ENCODE measurements at regions not wholly inside any gene's neighbourhood (a gene's known extent, or its start where the extent isn't known, plus 50 kb on each side); places are given as distances from the start of the nearest gene placed in this dataset.

DNA sequence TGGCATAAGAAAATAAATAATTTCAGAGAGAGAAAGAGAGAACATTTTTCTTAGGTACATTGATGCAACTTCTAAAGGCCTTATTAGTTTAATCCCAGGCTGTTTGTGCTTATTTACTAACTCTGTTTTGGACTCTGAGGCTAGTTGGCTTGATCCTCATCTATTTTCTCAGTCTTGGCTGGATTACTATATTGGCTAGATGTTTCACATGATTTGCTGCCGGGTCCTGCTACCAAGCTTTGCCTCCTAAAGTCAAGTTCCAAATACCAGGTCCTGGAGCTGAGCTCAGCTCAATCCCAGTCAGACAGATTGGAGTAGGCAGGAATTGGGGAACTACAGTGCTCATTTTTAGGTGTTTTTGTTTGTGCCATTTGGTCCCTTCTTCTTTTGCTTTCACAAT lies 340.8 kb downstream of the BCAT1 start:
- intact Hi-C loops (cut with micrococcal nuclease) = no loop called here
- no peak for DNase-seq
- Histone ChIP-seq H3K4me2 (ENCODE audit: low read length) (no peak overlapping the region), H3K9ac (ENCODE audit: low read length) (no peak overlapping the region), H3F3A (ENCODE audit: low read length, unreplicated experiment) (no peaks in the 10 kb centered on the region), H2AFZ (ENCODE audit: low read length) (no peak overlapping the region), H3K4me3 (ENCODE audit: low read length) (no peak overlapping the region), H3K9me2 (replicated peaks; ENCODE audit: low read length) (no peaks in the 10 kb centered on the region), H3K79me2 (ENCODE audit: low read length) (no peaks in the 10 kb centered on the region), H3K36me3 (ENCODE audit: low read depth, low read length) (no peaks in the 10 kb centered on the region), H3K9me3 (ENCODE audit: low read length) (no peaks in the 10 kb centered on the region), H3K4me1 (ENCODE audit: insufficient read depth, low read length) (no peaks in the 10 kb centered on the region), H4K20me1 (ENCODE audit: low read length) (no peaks in the 10 kb centered on the region), H3K27ac (ENCODE audit: low read length) (no peak overlapping the region), H3K27me3 (ENCODE audit: low read length) (no peaks in the 10 kb centered on the region)
- TF ChIP-seq CTCF (conservative IDR thresholded peaks at IDR 0.05; ENCODE audit: low read depth, low read length) = no peak
- TF ChIP-seq EZH2phosphoT487 (IDR thresholded peaks at IDR 0.05; ENCODE audit: borderline replicate concordance, low read length) = no peak
- no peak for TF ChIP-seq EZH2 (IDR thresholded peaks at IDR 0.05; ENCODE audit: low read length, unreplicated experiment)
- BruUV-seq (replicated peaks) = no TSS peak
- POLR2A ChIA-PET (ENCODE audit: unreplicated experiment) = no interaction called here
- ATAC-seq = no peak
- CTCF ChIA-PET = no interaction called here

- Histone ChIP-seq H3K4me1 (ENCODE audit: insufficient read depth, low read length) (no peaks in the 10 kb centered on the region), H3K27ac (ENCODE audit: low read length) (no peak overlapping the region), H4K20me1 (ENCODE audit: low read length) (no peaks in the 10 kb centered on the region), H3K9ac (ENCODE audit: low read length) (no peak overlapping the region), H3K9me2 (replicated peaks; ENCODE audit: low read length) (no peaks in the 10 kb centered on the region), H3K4me2 (ENCODE audit: low read length) (no peak overlapping the region), H3K36me3 (ENCODE audit: low read depth, low read length) (no peaks in the 10 kb centered on the region), H3K27me3 (ENCODE audit: low read length) (no peaks in the 10 kb centered on the region), H3K79me2 (ENCODE audit: low read length) (no peaks in the 10 kb centered on the region), H3K9me3 (ENCODE audit: low read length) (no peaks in the 10 kb centered on the region), H3F3A (ENCODE audit: low read length, unreplicated experiment) (no peaks in the 10 kb centered on the region), H3K4me3 (ENCODE audit: low read length) (no peak overlapping the region), H2AFZ (ENCODE audit: low read length) (no peak overlapping the region)
- ATAC-seq (no peak), DNase-seq (no peak)
- ChIA-PET POLR2A (ENCODE audit: unreplicated experiment) (no interaction called here), CTCF (no interaction called here)
- no TSS peak for BruUV-seq (replicated peaks)
- intact Hi-C loops (cut with micrococcal nuclease) = no loop called here
- TF ChIP-seq EZH2 (IDR thresholded peaks at IDR 0.05; ENCODE audit: low read length, unreplicated experiment) = no peak
- TF ChIP-seq CTCF (conservative IDR thresholded peaks at IDR 0.05; ENCODE audit: low read depth, low read length) = no peak
- TF ChIP-seq EZH2phosphoT487 (IDR thresholded peaks at IDR 0.05; ENCODE audit: borderline replicate concordance, low read length) = no peak
Observed at GRCh38 chr12:24605916-24606315, 343.0 kb downstream of the BCAT1 start.

- H3K27ac ChIP-seq (ENCODE audit: low read length) = no peak overlapping the region
- no peaks in the 10 kb centered on the region for H3F3A ChIP-seq (ENCODE audit: low read length, unreplicated experiment)
- no peaks in the 10 kb centered on the region for H3K9me2 ChIP-seq (replicated peaks; ENCODE audit: low read length)
- BruUV-seq (replicated peaks) = no TSS peak
- no peaks in the 10 kb centered on the region for H3K9me3 ChIP-seq (ENCODE audit: low read length)
- H3K36me3 ChIP-seq (ENCODE audit: low read depth, low read length) = no peaks in the 10 kb centered on the region
- POLR2A ChIA-PET (ENCODE audit: unreplicated experiment) = no interaction called here
- DNase-seq = no peak
- no peak for TF ChIP-seq EZH2phosphoT487 (IDR thresholded peaks at IDR 0.05; ENCODE audit: borderline replicate concordance, low read length)
- no peak for TF ChIP-seq EZH2 (IDR thresholded peaks at IDR 0.05; ENCODE audit: low read length, unreplicated experiment)
- TF ChIP-seq CTCF (conservative IDR thresholded peaks at IDR 0.05; ENCODE audit: low read depth, low read length) = no peak
- no peak overlapping the region for H3K4me3 ChIP-seq (ENCODE audit: low read length)
- ATAC-seq = no peak
- intact Hi-C loops (cut with micrococcal nuclease) = no loop called here
- CTCF ChIA-PET = no interaction called here
- H2AFZ ChIP-seq (ENCODE audit: low read length) = no peak overlapping the region
- no peaks in the 10 kb centered on the region for H3K79me2 ChIP-seq (ENCODE audit: low read length)
- no peaks in the 10 kb centered on the region for H4K20me1 ChIP-seq (ENCODE audit: low read length)
- H3K27me3 ChIP-seq (ENCODE audit: low read length) = no peaks in the 10 kb centered on the region
- H3K4me2 ChIP-seq (ENCODE audit: low read length) = no peak overlapping the region
- H3K4me1 ChIP-seq (ENCODE audit: insufficient read depth, low read length) = no peaks in the 10 kb centered on the region
- no peak overlapping the region for H3K9ac ChIP-seq (ENCODE audit: low read length)
Observed at GRCh38 chr12:24605466-24605865, 343.4 kb downstream of the BCAT1 start.

Data from PC-3 (cell line).